ENCODE measurements at regions not wholly inside any gene's neighbourhood (a gene's known extent, or its start where the extent isn't known, plus 50 kb on each side); places are given as distances from the start of the nearest gene placed in this dataset.

- Histone ChIP-seq H4K20me1 (ENCODE audit: control insufficient read depth, extremely low read depth, insufficient read depth, low read length) (no peaks in the 10 kb centered on the region), H2AFZ (ENCODE audit: control insufficient read depth, low read length) (no peak overlapping the region), H3K4me2 (ENCODE audit: control insufficient read depth, extremely low read depth, insufficient read depth, low read depth, low read length) (no peak overlapping the region), H3K4me3 (ENCODE audit: control insufficient read depth in 2 of 3, extremely low read depth in 1 of 3, insufficient read depth in 2 of 3, low read depth in 1 of 3, low read length in 3 of 3) (no peak overlapping the region), H3K9me1 (ENCODE audit: control insufficient read depth, extremely low read depth, insufficient read depth, low read length) (no peaks in the 10 kb centered on the region), H3K79me2 (ENCODE audit: control insufficient read depth, insufficient read depth, low read length) (no peaks in the 10 kb centered on the region), H3K27ac (ENCODE audit: control insufficient read depth, insufficient read depth, low read length) (no peak overlapping the region), H3K4me1 (ENCODE audit: control insufficient read depth, extremely low read depth, insufficient read depth, low read length) (no peaks in the 10 kb centered on the region), H3K27me3 (ENCODE audit: control insufficient read depth, extremely low read depth, insufficient read depth, low read length) (no peaks in the 10 kb centered on the region), H3K36me3 (ENCODE audit: control insufficient read depth in 2 of 2, extremely low read depth in 1 of 2, insufficient read depth in 2 of 2, low read length in 2 of 2) (no peaks in the 10 kb centered on the region), H3K9me3 (ENCODE audit: control insufficient read depth, low read depth, low read length) (no peaks in the 10 kb centered on the region), H3K9ac (ENCODE audit: control insufficient read depth, extremely low read depth, insufficient read depth, low read length) (no peak overlapping the region)
- FAIRE-seq (no peak), DNase-seq (ENCODE audit: low read depth, low spot score) (no peak)
- dilution Hi-C loops (cut with MboI; ENCODE audit: extremely low pct_ligation_motif_present, low sequenced_read_pairs): no loop called here
- TF ChIP-seq EZH2 (IDR thresholded peaks at IDR 0.05; ENCODE audit: low read length): no peak
- TF ChIP-seq CTCF (optimal IDR thresholded peaks at IDR 0.05 in 1 of 3, IDR thresholded peaks at IDR 0.05 in 1 of 3, conservative IDR thresholded peaks at IDR 0.05 in 1 of 3; ENCODE audit: extremely low read depth in 1 of 3, insufficient read depth in 2 of 3, low read length in 3 of 3): no peak
Observed at GRCh38 chr5:117205894-117206293, 631.3 kb upstream of the SEMA6A start.

- no peak for FAIRE-seq
- Histone ChIP-seq H3K9ac (ENCODE audit: control insufficient read depth, extremely low read depth, insufficient read depth, low read length) (no peak overlapping the region), H3K27me3 (ENCODE audit: control insufficient read depth, extremely low read depth, insufficient read depth, low read length) (no peaks in the 10 kb centered on the region), H3K9me1 (ENCODE audit: control insufficient read depth, extremely low read depth, insufficient read depth, low read length) (no peaks in the 10 kb centered on the region), H3K4me2 (ENCODE audit: control insufficient read depth, extremely low read depth, insufficient read depth, low read depth, low read length) (no peak overlapping the region), H3K27ac (ENCODE audit: control insufficient read depth, insufficient read depth, low read length) (no peak overlapping the region), H2AFZ (ENCODE audit: control insufficient read depth, low read length) (no peak overlapping the region), H3K4me1 (ENCODE audit: control insufficient read depth, extremely low read depth, insufficient read depth, low read length) (no peaks in the 10 kb centered on the region), H3K9me3 (ENCODE audit: control insufficient read depth, low read depth, low read length) (no peaks in the 10 kb centered on the region), H4K20me1 (ENCODE audit: control insufficient read depth, extremely low read depth, insufficient read depth, low read length) (no peaks in the 10 kb centered on the region), H3K4me3 (ENCODE audit: control insufficient read depth in 2 of 3, extremely low read depth in 1 of 3, insufficient read depth in 2 of 3, low read depth in 1 of 3, low read length in 3 of 3) (no peak overlapping the region), H3K36me3 (ENCODE audit: control insufficient read depth in 2 of 2, extremely low read depth in 1 of 2, insufficient read depth in 2 of 2, low read length in 2 of 2) (no peaks in the 10 kb centered on the region), H3K79me2 (ENCODE audit: control insufficient read depth, insufficient read depth, low read length) (no peaks in the 10 kb centered on the region)
- dilution Hi-C loops (cut with MboI; ENCODE audit: extremely low pct_ligation_motif_present, low sequenced_read_pairs): no loop called here
- TF ChIP-seq CTCF (optimal IDR thresholded peaks at IDR 0.05 in 1 of 3, IDR thresholded peaks at IDR 0.05 in 1 of 3, conservative IDR thresholded peaks at IDR 0.05 in 1 of 3; ENCODE audit: extremely low read depth in 1 of 3, insufficient read depth in 2 of 3, low read length in 3 of 3) (no peak), EZH2 (IDR thresholded peaks at IDR 0.05; ENCODE audit: low read length) (no peak)
- DNase-seq (ENCODE audit: low read depth, low spot score): no peak
Observed at GRCh38 chr5:117204926-117205869, 630.6 kb upstream of the SEMA6A start.

Data from keratinocyte (primary cell).